ENCODE measurements at regions not wholly inside any gene's neighbourhood (a gene's known extent, or its start where the extent isn't known, plus 50 kb on each side); places are given as distances from the start of the nearest gene placed in this dataset.

GRCh38 chr2:143835481-143835880, 684.4 kb downstream of the ZEB2 start:
- no peak overlapping the region for H3K27ac Mint-ChIP-seq (ENCODE audit: unreplicated experiment)
- no peak for DNase-seq (ENCODE audit: low spot score)
- no peaks in the 10 kb centered on the region for H3K9me3 Mint-ChIP-seq (ENCODE audit: unreplicated experiment)
- H3K4me3 Mint-ChIP-seq (ENCODE audit: unreplicated experiment), result no peak overlapping the region
- no peaks in the 10 kb centered on the region for H3K27me3 Mint-ChIP-seq (ENCODE audit: unreplicated experiment)
- H3K4me1 Mint-ChIP-seq (ENCODE audit: unreplicated experiment), result no peaks in the 10 kb centered on the region
- TF ChIP-seq CTCF (IDR thresholded peaks at IDR 0.05; ENCODE audit: unreplicated experiment), result no peak
- no peaks in the 10 kb centered on the region for H3K36me3 Mint-ChIP-seq (ENCODE audit: low read depth, unreplicated experiment)

GRCh38 chr2:143833015-143833660, 686.8 kb downstream of the ZEB2 start:
- DNase-seq (ENCODE audit: low spot score), result no peak
- Mint-ChIP-seq H3K9me3 (ENCODE audit: unreplicated experiment) (no peaks in the 10 kb centered on the region), H3K27ac (ENCODE audit: unreplicated experiment) (no peak overlapping the region), H3K4me3 (ENCODE audit: unreplicated experiment) (no peak overlapping the region), H3K36me3 (ENCODE audit: low read depth, unreplicated experiment) (no peaks in the 10 kb centered on the region), H3K27me3 (ENCODE audit: unreplicated experiment) (no peaks in the 10 kb centered on the region), H3K4me1 (ENCODE audit: unreplicated experiment) (no peaks in the 10 kb centered on the region)
- no peak for TF ChIP-seq CTCF (IDR thresholded peaks at IDR 0.05; ENCODE audit: unreplicated experiment)

GRCh38 chr2:143830476-143830875, 689.4 kb downstream of the ZEB2 start:
- Mint-ChIP-seq H3K27me3 (ENCODE audit: unreplicated experiment) (no peaks in the 10 kb centered on the region), H3K36me3 (ENCODE audit: low read depth, unreplicated experiment) (no peaks in the 10 kb centered on the region), H3K9me3 (ENCODE audit: unreplicated experiment) (no peaks in the 10 kb centered on the region), H3K4me1 (ENCODE audit: unreplicated experiment) (no peaks in the 10 kb centered on the region), H3K4me3 (ENCODE audit: unreplicated experiment) (no peak overlapping the region), H3K27ac (ENCODE audit: unreplicated experiment) (no peak overlapping the region)
- no peak for DNase-seq (ENCODE audit: low spot score)
- no peak for TF ChIP-seq CTCF (IDR thresholded peaks at IDR 0.05; ENCODE audit: unreplicated experiment)

GRCh38 chr2:143828763-143829537, 691.0 kb downstream of the ZEB2 start:
- H3K36me3 Mint-ChIP-seq (ENCODE audit: low read depth, unreplicated experiment), result no peaks in the 10 kb centered on the region
- H3K27me3 Mint-ChIP-seq (ENCODE audit: unreplicated experiment), result no peaks in the 10 kb centered on the region
- no peak for TF ChIP-seq CTCF (IDR thresholded peaks at IDR 0.05; ENCODE audit: unreplicated experiment)
- H3K4me3 Mint-ChIP-seq (ENCODE audit: unreplicated experiment), result no peak overlapping the region
- no peaks in the 10 kb centered on the region for H3K4me1 Mint-ChIP-seq (ENCODE audit: unreplicated experiment)
- H3K9me3 Mint-ChIP-seq (ENCODE audit: unreplicated experiment), result no peaks in the 10 kb centered on the region
- no peak overlapping the region for H3K27ac Mint-ChIP-seq (ENCODE audit: unreplicated experiment)
- no peak for DNase-seq (ENCODE audit: low spot score)

- no peaks in the 10 kb centered on the region for H3K27me3 Mint-ChIP-seq (ENCODE audit: unreplicated experiment)
- no peak overlapping the region for H3K27ac Mint-ChIP-seq (ENCODE audit: unreplicated experiment)
- no peak for DNase-seq (ENCODE audit: low spot score)
- H3K4me3 Mint-ChIP-seq (ENCODE audit: unreplicated experiment), result no peak overlapping the region
- no peaks in the 10 kb centered on the region for H3K9me3 Mint-ChIP-seq (ENCODE audit: unreplicated experiment)
- no peak for TF ChIP-seq CTCF (IDR thresholded peaks at IDR 0.05; ENCODE audit: unreplicated experiment)
- no peaks in the 10 kb centered on the region for H3K4me1 Mint-ChIP-seq (ENCODE audit: unreplicated experiment)
- no peaks in the 10 kb centered on the region for H3K36me3 Mint-ChIP-seq (ENCODE audit: low read depth, unreplicated experiment)
Observed at GRCh38 chr2:143824791-143825190, 695.1 kb downstream of the ZEB2 start.
